ENCODE measurements at regions not wholly inside any gene's neighbourhood (a gene's known extent, or its start where the extent isn't known, plus 50 kb on each side); places are given as distances from the start of the nearest gene placed in this dataset.
A peak's percentile ranks its signal among the peaks of the same experiment; 100 is the strongest.
"Not testable (repeated sequence)": the region's sequence is repeated elsewhere in the genome, so short reads cannot be mapped to it uniquely, and the experiment has no call there.

GRCh38 chrY:26638063-26638462 is 1016.1 kb downstream of the CDY1 start:
- WGBS, 2 donors: 51 to 62% methylated on average over 7 of the region's 7 CpGs
- Histone ChIP-seq H3K4me3 (no peak overlapping the region), H3K36me3 (replicated peaks in 1 of 2; ENCODE audit: insufficient read depth in 1 of 2, low read depth in 2 of 2) (no peaks in the 10 kb centered on the region), H3K9me3 (no peaks in the 10 kb centered on the region), H3K27me3 (no peaks in the 10 kb centered on the region), H3K27ac (no peak overlapping the region), H3K4me1 (no peaks in the 10 kb centered on the region)
- intact Hi-C loops (cut with DNase I): no loop called here
- DNase-seq: no peak
- no peak for TF ChIP-seq POLR2A (IDR thresholded peaks at IDR 0.05)
- TF ChIP-seq CTCF (IDR thresholded peaks at IDR 0.05): no peak
- no peak for ATAC-seq

GRCh38 chrY:26645856-26646255 is 1023.9 kb downstream of the CDY1 start:
- H3K4me3 ChIP-seq; H3K27me3 ChIP-seq; ATAC-seq; H3K36me3 ChIP-seq (replicated peaks in 1 of 2; ENCODE audit: insufficient read depth in 1 of 2, low read depth in 2 of 2); H3K27ac ChIP-seq; H3K4me1 ChIP-seq; DNase-seq; intact Hi-C loops (cut with DNase I): not testable (repeated sequence)
- H3K9me3 ChIP-seq: peaks cover 0 to 25% (median 0%) of the 10 kb centered on the region in 3 donors
- 64 to 73% methylated on average over 10 of the region's 10 CpGs for WGBS, 2 donors

GRCh38 chrY:26648240-26648639 is 1026.3 kb downstream of the CDY1 start:
- ATAC-seq; H3K27ac ChIP-seq; H3K36me3 ChIP-seq (replicated peaks in 1 of 2; ENCODE audit: insufficient read depth in 1 of 2, low read depth in 2 of 2); H3K4me3 ChIP-seq; intact Hi-C loops (cut with DNase I); H3K4me1 ChIP-seq; DNase-seq; H3K27me3 ChIP-seq: not testable (repeated sequence)
- peaks cover 0 to 25% (median 0%) of the 10 kb centered on the region in 3 donors for H3K9me3 ChIP-seq
- 51 to 64% methylated on average over 6 of the region's 6 CpGs for WGBS, 2 donors

GRCh38 chrY:26664245-26664644 is 1042.3 kb downstream of the CDY1 start:
- 53 to 63% methylated on average over 8 of the region's 8 CpGs for WGBS, 2 donors
- intact Hi-C loops (cut with DNase I); H3K4me3 ChIP-seq; H3K27me3 ChIP-seq; ATAC-seq; H3K4me1 ChIP-seq; H3K27ac ChIP-seq; DNase-seq; H3K36me3 ChIP-seq (replicated peaks in 1 of 2; ENCODE audit: insufficient read depth in 1 of 2, low read depth in 2 of 2): not testable (repeated sequence)
- H3K9me3 ChIP-seq: peaks cover 0 to 22% (median 0%) of the 10 kb centered on the region in 3 donors

- H3K4me3 ChIP-seq; intact Hi-C loops (cut with DNase I); H3K4me1 ChIP-seq; H3K36me3 ChIP-seq (replicated peaks in 1 of 2; ENCODE audit: insufficient read depth in 1 of 2, low read depth in 2 of 2); H3K27me3 ChIP-seq; ATAC-seq; H3K27ac ChIP-seq: not testable (repeated sequence)
- peak in 1 of 4 donors; percentile 6 for DNase-seq
- H3K9me3 ChIP-seq: peaks cover 0 to 32% (median 0%) of the 10 kb centered on the region in 3 donors
- WGBS, 2 donors: 41 to 54% methylated on average over 8 of the region's 8 CpGs
These were observed 1044.8 kb downstream of the CDY1 start for GRCh38 chrY:26666691-26667090.

GRCh38 chrY:26669243-26669642 is 1047.3 kb downstream of the CDY1 start:
- H3K36me3 ChIP-seq (replicated peaks in 1 of 2; ENCODE audit: insufficient read depth in 1 of 2, low read depth in 2 of 2); DNase-seq; intact Hi-C loops (cut with DNase I); H3K27me3 ChIP-seq; H3K27ac ChIP-seq; ATAC-seq; H3K4me3 ChIP-seq; H3K4me1 ChIP-seq: not testable (repeated sequence)
- peaks cover 0 to 21% (median 0%) of the 10 kb centered on the region in 3 donors for H3K9me3 ChIP-seq
- 34 to 43% methylated on average over 7 of the region's 7 CpGs for WGBS, 2 donors

- H3K4me3 ChIP-seq; H3K27me3 ChIP-seq; intact Hi-C loops (cut with DNase I); H3K4me1 ChIP-seq; H3K36me3 ChIP-seq (replicated peaks in 1 of 2; ENCODE audit: insufficient read depth in 1 of 2, low read depth in 2 of 2); H3K27ac ChIP-seq: not testable (repeated sequence)
- peak in 2 of 4 donors; percentile 13 to 20 for DNase-seq
- WGBS, 2 donors: 51 to 59% methylated on average over 13 of the region's 13 CpGs
- peak; percentile 18 for ATAC-seq
- H3K9me3 ChIP-seq: peaks cover 0 to 21% (median 0%) of the 10 kb centered on the region in 3 donors
These were observed 1048.5 kb downstream of the CDY1 start for GRCh38 chrY:26670360-26670871.

- peak in 2 of 4 donors; percentile 30 to 39 for DNase-seq
- ATAC-seq: peak; percentile 67
- H3K4me3 ChIP-seq; H3K4me1 ChIP-seq; H3K27me3 ChIP-seq; H3K36me3 ChIP-seq (replicated peaks in 1 of 2; ENCODE audit: insufficient read depth in 1 of 2, low read depth in 2 of 2); H3K27ac ChIP-seq; intact Hi-C loops (cut with DNase I): not testable (repeated sequence)
- 54 to 64% methylated on average over 20 of the region's 20 CpGs for WGBS, 2 donors
- H3K9me3 ChIP-seq: peaks cover 0 to 21% (median 0%) of the 10 kb centered on the region in 3 donors
These were observed 1049.3 kb downstream of the CDY1 start for GRCh38 chrY:26670881-26671879.

Measured in body of pancreas (tissue), 4 donors.